Neural cell (in vitro differentiated cells): ENCODE measurements at regions not wholly inside any gene's neighbourhood (a gene's known extent, or its start where the extent isn't known, plus 50 kb on each side); places are given as distances from the start of the nearest gene placed in this dataset.

Experiments used
- H2AFZ ChIP-seq: fragments of 200-600, 300-800 bp; sonication (generic), shearing (Covaris generic); 2 replicates; pipeline ENCODE4 v1.6.0; 2014; ENCODE audit warnings: low read depth, mild to moderate bottlenecking, antibody characterized with exemption, low read length, moderate library complexity
- H3F3A ChIP-seq: fragments of 200-600 bp; shearing (Covaris generic); 2 replicates; pipeline ENCODE4 v1.6.1; 2016; ENCODE audit warnings: mild to moderate bottlenecking, moderate library complexity, mixed read lengths, antibody characterized with exemption, low read length; ENCODE audit not compliant: insufficient read depth, poor library complexity, severe bottlenecking
- H3K27ac ChIP-seq: fragments of 200-600, 300-800 bp; sonication (generic), shearing (Covaris generic); 2 replicates; pipeline ENCODE4 v1.5.1; 2014; ENCODE audit warnings: mild to moderate bottlenecking, low read length, moderate library complexity
- H3K27me3 ChIP-seq: fragments of 300-800, 200-600 bp; sonication (generic), shearing (Covaris generic); 2 replicates; pipeline ENCODE4 v1.6.0; 2014; ENCODE audit warnings: mild to moderate bottlenecking, low read depth, low read length, moderate library complexity; ENCODE audit not compliant: insufficient read depth
- H3K36me3 ChIP-seq: fragments of 300-800, 200-600 bp; sonication (generic), shearing (Covaris generic); 2 replicates; pipeline ENCODE4 v1.5.1; 2014; ENCODE audit warnings: mild to moderate bottlenecking, antibody characterized with exemption, low read length, moderate library complexity; ENCODE audit not compliant: insufficient read depth
- H3K4me2 ChIP-seq: fragments of 300-800, 200-600 bp; sonication (generic), shearing (Covaris generic); 2 replicates; pipeline ENCODE4 v1.6.0; 2014; ENCODE audit warnings: mild to moderate bottlenecking, low read length
- H3K4me3 ChIP-seq: fragments of 300-800, 200-600 bp; sonication (generic), shearing (Covaris generic); 2 replicates; pipeline ENCODE4 v1.5.1; 2014; ENCODE audit warnings: mild to moderate bottlenecking, low read length, moderate library complexity
- H3K79me2 ChIP-seq: fragments of 200-600 bp; shearing (Covaris generic); replicated peaks from 2 replicates; pipeline ENCODE4 v1.6.0; 2014; ENCODE audit warnings: mild to moderate bottlenecking, low read length, moderate library complexity; ENCODE audit not compliant: insufficient read depth
- H3K9ac ChIP-seq: fragments of 300-800, 200-600 bp; sonication (generic), shearing (Covaris generic); 2 replicates; pipeline ENCODE4 v1.6.1; 2016; ENCODE audit warnings: mild to moderate bottlenecking, low read length, mixed read lengths
- H3K9me2 ChIP-seq: fragments of 200-600 bp; shearing (Covaris generic); 2 replicates; pipeline ENCODE4 v1.6.1; 2016; ENCODE audit warnings: mild to moderate bottlenecking, low read length, mixed read lengths; ENCODE audit not compliant: insufficient read depth
- H3K9me3 ChIP-seq: fragments of 200-600, 300-800 bp; sonication (generic), shearing (Covaris generic); 2 replicates; pipeline ENCODE4 v1.6.1; 2016; ENCODE audit warnings: mild to moderate bottlenecking, mixed run types, low read length, moderate library complexity, mixed read lengths
- H4K20me1 ChIP-seq: fragments of 200-600 bp; shearing (Covaris generic); 2 replicates; pipeline ENCODE4 v1.6.1; 2016; ENCODE audit warnings: mild to moderate bottlenecking, mixed run types; ENCODE audit not compliant: insufficient read depth
- CTCF ChIP-seq: fragments of 450-650 bp; IDR thresholded peaks from 2 replicates; pipeline ENCODE4 v1.5.1; 2014; ENCODE audit warnings: antibody characterized with exemption, mild to moderate bottlenecking, moderate library complexity; ENCODE audit not compliant: poor library complexity, severe bottlenecking
- EP300 ChIP-seq: fragments of 450-650 bp; conservative IDR thresholded peaks from 2 replicates; pipeline ENCODE4 v1.6.1; 2014; ENCODE audit warnings: antibody characterized with exemption, mild to moderate bottlenecking, moderate library complexity; ENCODE audit not compliant: poor library complexity, severe bottlenecking
- EZH2 ChIP-seq: fragments of 200-600, 300-800 bp; shearing (Covaris generic), sonication (generic); IDR thresholded peaks from 2 replicates; pipeline ENCODE4 v1.6.1; 2014; ENCODE audit warnings: antibody characterized with exemption, low read length, borderline replicate concordance, mild to moderate bottlenecking; ENCODE audit not compliant: insufficient read depth, poor library complexity, severe bottlenecking
- MXI1 ChIP-seq: fragments of 450-650 bp; conservative IDR thresholded peaks from 2 replicates; pipeline ENCODE4 v1.6.1; 2014; ENCODE audit warnings: antibody characterized with exemption, mild to moderate bottlenecking; ENCODE audit not compliant: poor library complexity, severe bottlenecking
- POLR2AphosphoS5 ChIP-seq: IDR thresholded peaks from 2 replicates; pipeline ENCODE4 v1.6.1; 2012
- RAD21 ChIP-seq: fragments of 450-650 bp; conservative IDR thresholded peaks from 2 replicates; pipeline ENCODE4 v1.6.1; 2014; ENCODE audit warnings: antibody characterized with exemption, mild to moderate bottlenecking, moderate library complexity
- REST ChIP-seq: IDR thresholded peaks from 2 replicates; pipeline ENCODE4 v1.6.1; 2012; ENCODE audit warnings: borderline replicate concordance
- SMC3 ChIP-seq: fragments of 450-650 bp; conservative IDR thresholded peaks from 2 replicates; pipeline ENCODE4 v1.6.1; 2014; ENCODE audit warnings: antibody characterized with exemption, mild to moderate bottlenecking, moderate library complexity; ENCODE audit not compliant: poor library complexity
- TAF1 ChIP-seq: IDR thresholded peaks from 2 replicates; pipeline ENCODE4 v1.6.1; 2012; ENCODE audit warnings: low read depth

GRCh38 chr5:16346380-16346779 lies 119.2 kb downstream of the ZNF622 start:
- H4K20me1 ChIP-seq = no peaks in the 10 kb centered on the region
- no peak overlapping the region for H3K9ac ChIP-seq
- H3F3A ChIP-seq = no peaks in the 10 kb centered on the region
- no peak overlapping the region for H3K27ac ChIP-seq
- no peaks in the 10 kb centered on the region for H3K27me3 ChIP-seq
- H3K9me3 ChIP-seq = peaks cover 5% of the 10 kb centered on the region
- TF ChIP-seq CTCF = no peak
- no peak for TF ChIP-seq POLR2AphosphoS5
- no peak for TF ChIP-seq SMC3
- TF ChIP-seq RAD21 = no peak
- no peak for TF ChIP-seq REST
- no peak for TF ChIP-seq EZH2
- no peak for TF ChIP-seq TAF1
- no peak for TF ChIP-seq EP300
- TF ChIP-seq MXI1 = no peak
- H3K36me3 ChIP-seq = no peaks in the 10 kb centered on the region
- no peaks in the 10 kb centered on the region for H3K9me2 ChIP-seq
- H2AFZ ChIP-seq = no peak overlapping the region
- H3K79me2 ChIP-seq = no peaks in the 10 kb centered on the region
- H3K4me3 ChIP-seq = no peak overlapping the region
- H3K4me2 ChIP-seq = no peak overlapping the region

- H4K20me1 ChIP-seq = no peaks in the 10 kb centered on the region
- H3K4me2 ChIP-seq = no peak overlapping the region
- H3K9me2 ChIP-seq = no peaks in the 10 kb centered on the region
- H3K27me3 ChIP-seq = no peaks in the 10 kb centered on the region
- H3K9me3 ChIP-seq = peaks cover 5% of the 10 kb centered on the region
- no peak overlapping the region for H3K9ac ChIP-seq
- no peak overlapping the region for H3K27ac ChIP-seq
- H2AFZ ChIP-seq = no peak overlapping the region
- H3K4me3 ChIP-seq = no peak overlapping the region
- TF ChIP-seq CTCF (no peak), RAD21 (no peak), REST (no peak), SMC3 (no peak), POLR2AphosphoS5 (no peak), EZH2 (no peak), TAF1 (no peak), MXI1 (no peak), EP300 (no peak)
- no peaks in the 10 kb centered on the region for H3K36me3 ChIP-seq
- H3F3A ChIP-seq = no peaks in the 10 kb centered on the region
- no peaks in the 10 kb centered on the region for H3K79me2 ChIP-seq
Measured at GRCh38 chr5:16345454-16345853, 120.1 kb downstream of the ZNF622 start.
